Heart right ventricle (tissue), 16 donors: ENCODE measurements at regions not wholly inside any gene's neighbourhood (a gene's known extent, or its start where the extent isn't known, plus 50 kb on each side); places are given as distances from the start of the nearest gene placed in this dataset.

ENCODE experiments used
- ATAC-seq, 8 donors: fragments of 200-7000 bp; cut with Tn5 transposase; one replicate each; pipeline ENCODE4 v1.9.1; 2020; ENCODE audit warnings: mild to moderate bottlenecking in 8 of 8, moderate library complexity in 8 of 8, moderate number of reproducible peaks in 1 of 8
- DNase-seq, 2 donors: peaks; one replicate each; pipeline ENCODE4 v3.0.0-alpha.2; 2020
- H3K27ac ChIP-seq, 10 donors: fragments of 200-600 bp; sonication (generic) in 2 of 10; one replicate each; pipeline versions ENCODE4 v1.5.0 to v1.8.0; 2020 to 2022; ENCODE audit warnings: mild to moderate bottlenecking in 3 of 10
- H3K27me3 ChIP-seq, 7 donors: fragments of 200-600 bp; one replicate each; pipeline ENCODE4 v1.8.0; 2021 to 2022; ENCODE audit warnings: mild to moderate bottlenecking in 2 of 7
- H3K36me3 ChIP-seq, 9 donors: fragments of 200-600 bp; sonication (generic) in 1 of 9; one replicate each; pipeline versions ENCODE4 v1.5.0 to v1.8.0; 2020 to 2022; ENCODE audit warnings: mild to moderate bottlenecking in 2 of 9
- H3K4me1 ChIP-seq, 9 donors: fragments of 200-600 bp; sonication (generic) in 1 of 9; one replicate each; pipeline versions ENCODE4 v1.5.0 to v1.8.0; 2020 to 2022; ENCODE audit warnings: mild to moderate bottlenecking in 4 of 9
- H3K4me3 ChIP-seq, 10 donors: fragments of 200-600 bp; sonication (generic) in 2 of 10; one replicate each; pipeline versions ENCODE4 v1.5.0 to v1.8.0; 2020 to 2022; ENCODE audit warnings: mild to moderate bottlenecking in 7 of 10, moderate library complexity in 2 of 10
- H3K9me3 ChIP-seq, 11 donors: fragments of 200-600 bp in 10 of 11; sonication (generic) in 2 of 11; one replicate each; pipeline versions ENCODE4 v1.5.0 to v1.8.0; 2013 to 2022; ENCODE audit warnings: mild to moderate bottlenecking in 2 of 11, control low read depth in 1 of 11, moderate library complexity in 1 of 11
- CTCF ChIP-seq, 9 donors: fragments of 200-600 bp; sonication (generic) in 2 of 9; IDR thresholded peaks; one replicate each; pipeline versions ENCODE4 v1.5.0 to v1.8.0; 2021 to 2022; ENCODE audit warnings: antibody characterized with exemption in 9 of 9, mild to moderate bottlenecking in 5 of 9, moderate library complexity in 1 of 9
- WGBS, 2 donors: extraction: QIAGEN DNeasy Blood & Tissue Kit; methylation state at CpG; one replicate each; pipeline ENCODE4 v1.1.7; 2013; ENCODE audit warnings: inconsistent platforms in 1 of 2; 5-methylcytosine and 5-hydroxymethylcytosine counted together
- intact Hi-C, 10 donors: fragments of 100-400 bp; cut with DNase I; formaldehyde crosslinking; loops; one replicate each; pipeline versions ENCODE4 v1.11.1 to v1.14.2; 2022
- donor health status: Arrhythmogenic right ventricular cardiomyopathy.
- donor health status: ischemic (EF 13 %, LVEDD 7.1; RV severe dilation, severe dysfunction).
- donor health status: healthy with polysubstance abuse.
- donor health status: DM: no; HTN: yes; CAD: no.
- donor health status: DM: no; HTN: no; CAD: no.
- donor health status: ischemic (EF 25% LVEDD 6.9; RV normal size, moderate dysfunction).
- donor health status: ischemic (EF 25% LVEDD 5.7; RV mildly dilated, moderate dysfunction).
- donor health status: healthy.
- donor health status: DM: yes; HTN: yes; CAD: no.
- donor health status: Ischemic cardiomyopathy.
- donor health status: ischemic (EF 35%, LVEDD 5.7; RV mildly dilated, moderate dysfunction).
- donor health status: nonischemic (EF 11% LVEDD 7.7; RV severe dilation, severe dysfunction).
- donor health status: DM: yes; HTN: yes; CAD: no.
- donor health status: PGD.
- donor health status: ischemic (EF 29% LVEDD 5.4; RV normal size, mild dysfunction).
- donor health status: nonischemic (EF 23%, LVEDD 6.1; RV moderate dilation, normal function).

DNA sequence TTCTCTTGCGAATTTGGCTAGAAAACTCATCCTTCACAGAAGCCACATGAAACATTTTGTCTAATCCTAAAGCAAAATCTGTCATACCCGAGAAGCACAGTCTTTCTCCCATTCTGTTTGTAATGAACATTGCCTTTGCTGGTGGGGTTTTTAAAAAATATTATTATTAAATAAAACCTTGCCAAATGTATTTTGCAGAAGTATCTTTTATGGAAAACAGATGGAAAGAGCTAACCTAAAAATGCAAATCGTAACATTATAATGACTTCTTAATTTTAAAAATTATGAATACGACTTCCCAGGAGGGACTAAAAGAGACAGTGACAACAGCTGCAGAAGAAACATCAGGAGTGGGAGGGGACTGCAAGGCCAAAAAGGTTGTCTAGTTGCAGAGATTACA is 246.3 kb upstream of the TAS2R1 start:
- no peaks in the 10 kb centered on the region for H3K36me3 ChIP-seq
- no peak overlapping the region for H3K27ac ChIP-seq
- no peaks in the 10 kb centered on the region for H3K4me1 ChIP-seq
- no peak for TF ChIP-seq CTCF (IDR thresholded peaks at IDR 0.05)
- ATAC-seq (no peak), DNase-seq (no peak)
- no peaks in the 10 kb centered on the region for H3K27me3 ChIP-seq
- no peak overlapping the region for H3K4me3 ChIP-seq
- H3K9me3 ChIP-seq: peaks cover 0 to 13% (median 3%) of the 10 kb centered on the region in 11 donors
- intact Hi-C loops: no loop called here
- 85 to 87% methylated on average over 4 of the region's 4 CpGs for WGBS, 2 donors

DNA sequence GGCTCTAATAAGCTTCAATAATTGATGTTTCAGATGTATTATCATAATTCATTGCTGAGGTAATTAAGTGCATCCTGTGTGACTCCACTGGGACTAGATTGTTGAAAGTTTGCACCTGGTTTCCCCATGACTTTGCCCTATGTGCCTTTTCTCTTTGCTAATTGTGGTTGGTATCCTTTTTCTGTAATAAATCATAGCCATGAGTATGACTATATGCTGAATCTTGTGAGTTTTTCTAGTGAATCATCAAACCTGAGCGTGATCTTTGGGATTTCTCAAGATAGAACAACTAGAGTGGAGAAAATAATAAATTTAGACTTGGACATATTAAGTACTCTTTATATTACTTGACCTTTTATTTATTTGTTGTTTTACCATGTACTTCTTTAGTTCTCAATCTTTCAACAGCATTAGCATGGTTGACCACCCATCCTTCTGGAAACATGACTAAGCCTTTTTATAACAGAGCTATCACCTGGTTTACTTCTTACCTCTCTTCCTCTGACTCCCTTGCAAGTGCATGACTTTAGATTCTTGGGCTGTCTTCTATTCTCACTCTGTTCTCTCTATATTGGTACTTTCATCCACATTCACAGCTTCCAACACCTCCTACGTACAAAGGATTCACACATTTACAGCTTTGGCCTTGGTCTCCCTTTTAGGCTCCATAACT is 239.6 kb upstream of the TAS2R1 start:
- Histone ChIP-seq H3K36me3 (no peaks in the 10 kb centered on the region), H3K27me3 (no peaks in the 10 kb centered on the region), H3K4me3 (no peak overlapping the region), H3K4me1 (no peaks in the 10 kb centered on the region), H3K27ac (no peak overlapping the region), H3K9me3 (peaks cover 0 to 39% (median 18%) of the 10 kb centered on the region in 11 donors)
- WGBS, 2 donors: 79 to 91% methylated on average over 2 of the region's 2 CpGs
- no peak for TF ChIP-seq CTCF (IDR thresholded peaks at IDR 0.05)
- ATAC-seq (no peak), DNase-seq (no peak)
- intact Hi-C loops: no loop called here

GRCh38 chr5:9865574-9865973 is 235.4 kb upstream of the TAS2R1 start:
- no peaks in the 10 kb centered on the region for H3K36me3 ChIP-seq
- no peaks in the 10 kb centered on the region for H3K27me3 ChIP-seq
- 80 to 83% methylated on average over 1 of the region's 1 CpG for WGBS, 2 donors
- peaks cover 0 to 56% (median 20%) of the 10 kb centered on the region in 11 donors for H3K9me3 ChIP-seq
- no peak for ATAC-seq
- no peak overlapping the region for H3K4me3 ChIP-seq
- no peak for TF ChIP-seq CTCF (IDR thresholded peaks at IDR 0.05)
- no peak overlapping the region for H3K27ac ChIP-seq
- DNase-seq: no peak
- no peaks in the 10 kb centered on the region for H3K4me1 ChIP-seq
- intact Hi-C loops: no loop called here

DNA sequence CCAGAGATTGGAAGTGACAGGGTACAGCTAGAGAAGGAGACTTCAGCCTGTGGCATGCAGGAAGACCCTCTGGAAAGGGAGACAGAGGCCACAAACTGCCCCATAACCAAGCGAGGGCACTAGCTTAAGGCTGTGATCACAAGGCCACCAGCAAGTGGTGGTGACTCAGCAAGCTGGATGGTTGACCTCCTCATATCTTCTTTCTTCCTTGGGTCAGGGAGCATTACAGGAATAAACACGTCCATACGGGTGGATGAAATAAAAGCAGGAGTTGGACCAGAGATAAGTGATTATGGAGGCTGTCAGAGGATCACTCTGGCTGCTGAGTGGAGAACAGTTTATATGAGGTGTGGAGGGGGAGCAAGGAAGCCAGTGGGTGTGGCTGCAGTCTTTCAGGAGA is 234.6 kb upstream of the TAS2R1 start:
- Histone ChIP-seq H3K4me3 (no peak overlapping the region), H3K4me1 (no peaks in the 10 kb centered on the region), H3K36me3 (no peaks in the 10 kb centered on the region), H3K27me3 (no peaks in the 10 kb centered on the region), H3K27ac (no peak overlapping the region), H3K9me3 (peaks cover 0 to 56% (median 20%) of the 10 kb centered on the region in 11 donors)
- no peak for ATAC-seq
- WGBS, 2 donors: 51 to 96% methylated on average over 3 of the region's 3 CpGs
- no peak for DNase-seq
- intact Hi-C loops: no loop called here
- TF ChIP-seq CTCF (IDR thresholded peaks at IDR 0.05): no peak
